MM.1S (cell line): ENCODE measurements at regions not wholly inside any gene's neighbourhood (a gene's known extent, or its start where the extent isn't known, plus 50 kb on each side); places are given as distances from the start of the nearest gene placed in this dataset.

Experiments used
- DNase-seq: peaks from one replicate; pipeline ENCODE4 v3.0.0-alpha.2; 2015
- H2AFZ ChIP-seq: fragments of 300-600 bp; sonication (generic); 2 replicates; pipeline ENCODE4 v1.6.0; 2016; ENCODE audit warnings: antibody characterized with exemption, low read length
- H3F3A ChIP-seq: fragments of 300-600 bp; sonication (generic); 2 replicates; pipeline ENCODE4 v1.6.1; 2016; ENCODE audit warnings: mild to moderate bottlenecking, antibody characterized with exemption, low read length, moderate library complexity, mixed read lengths; ENCODE audit not compliant: insufficient read depth
- H3K27ac ChIP-seq: fragments of 300-600 bp; sonication (generic); 2 replicates; pipeline ENCODE4 v1.5.1; 2016; ENCODE audit warnings: mild to moderate bottlenecking, low read length
- H3K27me3 ChIP-seq: fragments of 300-600 bp; sonication (generic); replicated peaks from 2 replicates; pipeline ENCODE4 v1.6.0; 2016; ENCODE audit warnings: low read length; ENCODE audit not compliant: insufficient read depth
- H3K36me3 ChIP-seq: fragments of 300-600 bp; sonication (generic); replicated peaks from 2 replicates; pipeline ENCODE4 v1.6.1; 2016; ENCODE audit warnings: mild to moderate bottlenecking, low read length, mixed read lengths; ENCODE audit not compliant: insufficient read depth
- H3K4me1 ChIP-seq: fragments of 300-600 bp; sonication (generic); 2 replicates; pipeline ENCODE4 v1.6.1; 2016; ENCODE audit warnings: low read length, mixed read lengths
- H3K4me2 ChIP-seq: fragments of 300-600 bp; sonication (generic); 2 replicates; pipeline ENCODE4 v1.6.0; 2016; ENCODE audit warnings: low read depth, low read length
- H3K4me3 ChIP-seq: fragments of 300-600 bp; sonication (generic); 2 replicates; pipeline ENCODE4 v1.5.1; 2016; ENCODE audit warnings: low read length, mixed read lengths
- H3K79me2 ChIP-seq: fragments of 300-600 bp; sonication (generic); 2 replicates; pipeline ENCODE4 v1.6.1; 2016; ENCODE audit warnings: mixed run types, low read length, mixed read lengths
- H3K9ac ChIP-seq: fragments of 300-600 bp; sonication (generic); 2 replicates; pipeline ENCODE4 v1.6.1; 2016; ENCODE audit warnings: low read length, mixed read lengths
- H3K9me2 ChIP-seq: fragments of 300-600 bp; sonication (generic); replicated peaks from 2 replicates; pipeline ENCODE4 v1.6.1; 2016; ENCODE audit warnings: mild to moderate bottlenecking, low read length, mixed read lengths; ENCODE audit not compliant: insufficient read depth
- H3K9me3 ChIP-seq: fragments of 300-600 bp; sonication (generic); replicated peaks from 2 replicates; pipeline ENCODE4 v1.6.1; 2016; ENCODE audit warnings: mild to moderate bottlenecking, low read length, mixed read lengths; ENCODE audit not compliant: insufficient read depth
- H4K20me1 ChIP-seq: fragments of 300-600 bp; sonication (generic); 2 replicates; pipeline ENCODE4 v1.6.1; 2016; ENCODE audit warnings: mild to moderate bottlenecking, low read length, moderate library complexity, mixed read lengths; ENCODE audit not compliant: insufficient read depth
- EZH2 ChIP-seq: fragments of 300-600 bp; sonication (generic); optimal IDR thresholded peaks from 2 replicates; pipeline ENCODE3; 2017; ENCODE audit warnings: low read depth, mild to moderate bottlenecking, antibody characterized with exemption, low read length, mixed read lengths
- EZH2phosphoT487 ChIP-seq: fragments of 300-600 bp; sonication (generic); IDR thresholded peaks from 2 replicates; pipeline ENCODE4 v1.6.1; 2018; ENCODE audit warnings: antibody characterized with exemption, low read length
- TF ChIP-seq, protein P1 (sequence below): fragments of 300-600 bp; sonication (generic); IDR thresholded peaks from 2 replicates; pipeline ENCODE4 v1.5.1; 2016; ENCODE audit warnings: antibody characterized with exemption, low read length, mixed read lengths

GRCh38 chr2:23118894-23119293, 266.1 kb upstream of the KLHL29 start:
- H3K9ac ChIP-seq = no peak overlapping the region
- H3K27ac ChIP-seq = no peak overlapping the region
- H3F3A ChIP-seq = no peaks in the 10 kb centered on the region
- no peak for DNase-seq
- no peaks in the 10 kb centered on the region for H3K4me1 ChIP-seq
- H3K4me3 ChIP-seq = no peak overlapping the region
- H3K79me2 ChIP-seq = no peaks in the 10 kb centered on the region
- no peak overlapping the region for H2AFZ ChIP-seq
- no peaks in the 10 kb centered on the region for H3K9me2 ChIP-seq
- no peaks in the 10 kb centered on the region for H4K20me1 ChIP-seq
- H3K4me2 ChIP-seq = no peak overlapping the region
- H3K27me3 ChIP-seq = no peaks in the 10 kb centered on the region
- no peaks in the 10 kb centered on the region for H3K36me3 ChIP-seq
- no peaks in the 10 kb centered on the region for H3K9me3 ChIP-seq
- no peak for TF ChIP-seq EZH2phosphoT487
- TF ChIP-seq, protein P1, sequence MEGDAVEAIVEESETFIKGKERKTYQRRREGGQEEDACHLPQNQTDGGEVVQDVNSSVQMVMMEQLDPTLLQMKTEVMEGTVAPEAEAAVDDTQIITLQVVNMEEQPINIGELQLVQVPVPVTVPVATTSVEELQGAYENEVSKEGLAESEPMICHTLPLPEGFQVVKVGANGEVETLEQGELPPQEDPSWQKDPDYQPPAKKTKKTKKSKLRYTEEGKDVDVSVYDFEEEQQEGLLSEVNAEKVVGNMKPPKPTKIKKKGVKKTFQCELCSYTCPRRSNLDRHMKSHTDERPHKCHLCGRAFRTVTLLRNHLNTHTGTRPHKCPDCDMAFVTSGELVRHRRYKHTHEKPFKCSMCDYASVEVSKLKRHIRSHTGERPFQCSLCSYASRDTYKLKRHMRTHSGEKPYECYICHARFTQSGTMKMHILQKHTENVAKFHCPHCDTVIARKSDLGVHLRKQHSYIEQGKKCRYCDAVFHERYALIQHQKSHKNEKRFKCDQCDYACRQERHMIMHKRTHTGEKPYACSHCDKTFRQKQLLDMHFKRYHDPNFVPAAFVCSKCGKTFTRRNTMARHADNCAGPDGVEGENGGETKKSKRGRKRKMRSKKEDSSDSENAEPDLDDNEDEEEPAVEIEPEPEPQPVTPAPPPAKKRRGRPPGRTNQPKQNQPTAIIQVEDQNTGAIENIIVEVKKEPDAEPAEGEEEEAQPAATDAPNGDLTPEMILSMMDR = no peak
- TF ChIP-seq EZH2 = no peak

- Histone ChIP-seq H3K9me2 (no peaks in the 10 kb centered on the region), H3K4me3 (no peak overlapping the region), H3K9ac (no peak overlapping the region), H3K27me3 (no peaks in the 10 kb centered on the region), H3K27ac (no peak overlapping the region), H3K9me3 (no peaks in the 10 kb centered on the region), H3F3A (no peaks in the 10 kb centered on the region), H2AFZ (no peak overlapping the region), H3K4me1 (no peaks in the 10 kb centered on the region), H3K36me3 (no peaks in the 10 kb centered on the region), H3K4me2 (no peak overlapping the region), H3K79me2 (no peaks in the 10 kb centered on the region), H4K20me1 (no peaks in the 10 kb centered on the region)
- no peak for DNase-seq
- TF ChIP-seq, protein P1 = no peak
- no peak for TF ChIP-seq EZH2phosphoT487
- no peak for TF ChIP-seq EZH2
Observed at GRCh38 chr2:23120161-23120560, 264.8 kb upstream of the KLHL29 start.

GRCh38 chr2:23121968-23122648, 262.9 kb upstream of the KLHL29 start:
- Histone ChIP-seq H3K9me2 (no peaks in the 10 kb centered on the region), H3K4me2 (no peak overlapping the region), H4K20me1 (no peaks in the 10 kb centered on the region), H3K79me2 (no peaks in the 10 kb centered on the region), H3K9ac (no peak overlapping the region), H3K4me1 (no peaks in the 10 kb centered on the region), H3K27ac (no peak overlapping the region), H3F3A (no peaks in the 10 kb centered on the region), H3K36me3 (no peaks in the 10 kb centered on the region), H3K9me3 (no peaks in the 10 kb centered on the region), H2AFZ (no peak overlapping the region), H3K4me3 (no peak overlapping the region), H3K27me3 (no peaks in the 10 kb centered on the region)
- TF ChIP-seq EZH2phosphoT487 (no peak), EZH2 (no peak)
- TF ChIP-seq, protein P1 = no peak
- no peak for DNase-seq
